Endothelial cell (in vitro differentiated cells): ENCODE measurements at regions not wholly inside any gene's neighbourhood (a gene's known extent, or its start where the extent isn't known, plus 50 kb on each side); places are given as distances from the start of the nearest gene placed in this dataset.

Experiments
- DNase-seq: peaks from one replicate; pipeline ENCODE4 v3.0.0; 2021; ENCODE audit warnings: low spot score
- H3K27ac Mint-ChIP-seq: one replicate; pipeline ENCODE4 v1.8.0; 2021; ENCODE audit warnings: mixed read lengths, inconsistent platforms; ENCODE audit not compliant: unreplicated experiment
- H3K27me3 Mint-ChIP-seq: one replicate; pipeline ENCODE4 v1.8.0; 2021; ENCODE audit warnings: mild to moderate bottlenecking, moderate library complexity, mixed read lengths, inconsistent platforms; ENCODE audit not compliant: unreplicated experiment
- H3K36me3 Mint-ChIP-seq: one replicate; pipeline ENCODE4 v1.8.0; 2021; ENCODE audit warnings: mild to moderate bottlenecking, low read depth, mixed read lengths, inconsistent platforms; ENCODE audit not compliant: unreplicated experiment
- H3K4me1 Mint-ChIP-seq: one replicate; pipeline ENCODE4 v1.8.0; 2021; ENCODE audit warnings: mild to moderate bottlenecking, mixed read lengths, inconsistent platforms; ENCODE audit not compliant: unreplicated experiment
- H3K4me3 Mint-ChIP-seq: one replicate; pipeline ENCODE4 v1.8.0; 2021; ENCODE audit warnings: mild to moderate bottlenecking, mixed read lengths, inconsistent platforms; ENCODE audit not compliant: unreplicated experiment
- H3K9me3 Mint-ChIP-seq: one replicate; pipeline ENCODE4 v1.8.0; 2021; ENCODE audit warnings: mixed read lengths, inconsistent platforms; ENCODE audit not compliant: unreplicated experiment
- CTCF ChIP-seq: fragments of 200-600 bp; sonication (generic); IDR thresholded peaks from one replicate; pipeline ENCODE4 v1.5.0; 2021; ENCODE audit warnings: antibody characterized with exemption; ENCODE audit not compliant: unreplicated experiment

GRCh38 chr3:72171463-72171881, 386.5 kb upstream of the PROK2 start:
- Mint-ChIP-seq H3K27ac (no peak overlapping the region), H3K27me3 (peaks cover 3% of the 10 kb centered on the region), H3K9me3 (no peaks in the 10 kb centered on the region), H3K36me3 (no peaks in the 10 kb centered on the region), H3K4me1 (no peaks in the 10 kb centered on the region), H3K4me3 (no peak overlapping the region)
- no peak for DNase-seq
- TF ChIP-seq CTCF, result no peak

DNA sequence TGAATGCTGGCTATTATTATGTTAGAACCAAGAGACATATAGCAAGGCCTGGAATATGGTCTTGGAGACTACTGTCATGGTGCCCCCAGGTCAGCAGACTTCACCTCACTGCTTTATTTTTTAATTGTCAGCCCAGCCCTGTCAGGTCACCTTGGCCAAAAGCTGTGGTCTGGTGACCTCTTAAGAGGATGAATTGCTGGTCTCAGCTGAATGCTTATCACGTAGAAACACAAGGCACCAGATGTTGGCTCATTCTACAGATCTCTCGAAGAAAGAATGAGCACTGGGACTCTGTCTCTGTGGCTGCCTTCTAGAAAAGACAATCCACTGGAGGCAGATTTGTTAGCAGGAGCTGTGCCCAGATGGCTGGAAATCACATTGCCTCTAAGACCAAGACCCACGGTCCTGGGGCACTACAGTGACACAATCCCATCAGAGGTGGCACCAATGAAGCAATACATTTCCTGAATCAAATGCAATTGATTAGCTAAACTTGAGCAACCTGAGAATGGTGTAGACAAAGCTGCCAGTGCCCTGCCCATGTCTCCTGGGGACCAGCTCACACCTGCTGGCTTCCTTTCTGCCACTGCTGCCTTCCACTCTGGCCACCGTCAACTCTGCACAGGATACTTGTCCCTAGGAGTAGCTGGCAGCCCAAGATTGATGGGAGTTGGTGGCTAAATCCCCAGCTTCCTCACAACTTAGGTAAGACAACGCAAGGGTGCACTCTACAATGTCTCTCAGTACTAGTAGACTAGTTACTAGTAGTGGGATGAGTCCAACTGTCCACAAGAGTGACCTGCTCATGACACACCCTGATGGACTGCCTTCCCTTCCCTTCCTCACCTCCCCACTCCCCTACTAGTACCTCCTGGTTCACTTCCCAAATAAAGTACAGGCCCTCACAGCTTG, 384.9 kb upstream of the PROK2 start:
- Mint-ChIP-seq H3K4me3 (no peak overlapping the region), H3K27me3 (peaks cover 1% of the 10 kb centered on the region), H3K9me3 (no peaks in the 10 kb centered on the region), H3K4me1 (no peaks in the 10 kb centered on the region), H3K36me3 (no peaks in the 10 kb centered on the region), H3K27ac (no peak overlapping the region)
- no peak for TF ChIP-seq CTCF
- DNase-seq, result no peak

- H3K4me1 Mint-ChIP-seq, result no peaks in the 10 kb centered on the region
- H3K9me3 Mint-ChIP-seq, result no peaks in the 10 kb centered on the region
These were observed 384.2 kb upstream of the PROK2 start for GRCh38 chr3:72169120-72169519.

DNA sequence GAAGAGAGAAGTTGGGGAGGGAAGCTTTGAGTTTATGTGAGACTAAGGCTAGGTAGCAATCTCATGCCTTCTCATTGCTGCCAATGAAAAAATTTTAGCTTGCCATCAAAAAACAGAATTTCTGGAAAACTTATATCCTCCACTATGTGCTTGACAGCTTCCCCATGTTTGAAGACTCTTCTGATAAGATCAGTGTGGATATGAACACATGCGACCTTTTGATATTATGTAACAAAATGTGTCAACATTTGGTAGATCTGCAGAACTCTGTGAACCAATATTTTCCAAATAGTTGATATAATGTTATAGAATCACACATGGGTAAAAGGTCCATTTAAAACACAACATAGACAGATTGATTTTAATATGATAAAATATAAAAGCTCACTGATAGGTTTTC, 380.9 kb upstream of the PROK2 start:
- peaks cover 4% of the 10 kb centered on the region for H3K4me1 Mint-ChIP-seq
- no peaks in the 10 kb centered on the region for H3K36me3 Mint-ChIP-seq
- no peak for DNase-seq
- H3K27me3 Mint-ChIP-seq, result peaks cover 1% of the 10 kb centered on the region
- no peaks in the 10 kb centered on the region for H3K9me3 Mint-ChIP-seq
- no peak overlapping the region for H3K4me3 Mint-ChIP-seq
- TF ChIP-seq CTCF, result no peak
- H3K27ac Mint-ChIP-seq, result no peak overlapping the region

More at GRCh38 chr3:72169120-72169519, 384.2 kb upstream of the PROK2 start:
- H3K27ac Mint-ChIP-seq, result no peak overlapping the region
- TF ChIP-seq CTCF, result no peak
- H3K4me3 Mint-ChIP-seq, result no peak overlapping the region
- H3K36me3 Mint-ChIP-seq, result no peaks in the 10 kb centered on the region
- peaks cover 1% of the 10 kb centered on the region for H3K27me3 Mint-ChIP-seq
- DNase-seq, result no peak

DNA sequence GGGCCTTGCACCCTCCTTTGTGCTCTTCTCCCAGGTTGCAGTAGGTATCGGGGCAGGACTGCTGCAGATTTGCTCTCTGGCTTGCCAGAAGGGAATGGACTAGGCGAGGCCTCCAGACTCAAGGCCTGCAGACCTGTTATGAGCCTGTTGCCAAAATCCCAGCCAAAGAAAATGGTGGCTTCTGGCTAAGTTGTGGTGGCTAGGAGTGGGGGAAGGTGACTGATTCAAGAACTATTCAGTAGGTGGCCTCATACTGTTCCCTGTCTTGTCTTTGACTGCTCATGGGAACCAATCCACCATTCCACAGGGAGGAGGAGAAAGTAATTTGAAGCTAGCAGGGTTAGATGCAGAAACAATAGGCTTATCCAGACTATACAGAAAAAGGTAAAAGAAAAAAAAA, 380.4 kb upstream of the PROK2 start:
- no peak for TF ChIP-seq CTCF
- DNase-seq, result no peak
- Mint-ChIP-seq H3K27ac (no peak overlapping the region), H3K27me3 (peaks cover 1% of the 10 kb centered on the region), H3K9me3 (no peaks in the 10 kb centered on the region), H3K4me1 (peaks cover 4% of the 10 kb centered on the region), H3K36me3 (no peaks in the 10 kb centered on the region), H3K4me3 (no peak overlapping the region)
